Caco-2 (cell line): ENCODE measurements at regions not wholly inside any gene's neighbourhood (a gene's known extent, or its start where the extent isn't known, plus 50 kb on each side); places are given as distances from the start of the nearest gene placed in this dataset.
"Not testable (repeated sequence)": the region's sequence is repeated elsewhere in the genome, so short reads cannot be mapped to it uniquely, and the experiment has no call there.

Source experiments
- BruUV-seq: library from RNA; stranded (reverse); fragments of 400-500 nt; replicated peaks from 2 replicates; lab custom pipeline; 2021; lab: Mats Ljungman, UMichigan
- CTCF ChIA-PET: fragments of 300-600 bp; sonication (Branson Sonifier 250); formaldehyde crosslinking; loops from one replicate; lab custom pipeline; 2022; ENCODE audit warnings: antibody characterized with exemption; lab: Charles Lee
- POLR2A ChIA-PET: fragments of 300-600 bp; sonication (Branson Sonifier 250); formaldehyde crosslinking; loops from one replicate; lab custom pipeline; 2022; ENCODE audit warnings: antibody characterized with exemption; lab: Charles Lee
- DNase-seq, 2 experiments: peaks; one replicate each; pipeline versions ENCODE4 v3.0.0 to v3.0.0-alpha.2; 2020 to 2022
- H3K27me3 ChIP-seq: replicated peaks from 2 replicates; pipeline ENCODE4 v1.6.0; 2011; ENCODE audit warnings: low read length; ENCODE audit not compliant: control insufficient read depth, insufficient read depth
- H3K36me3 ChIP-seq: 2 replicates; pipeline ENCODE4 v1.5.1; 2011; ENCODE audit warnings: low read length; ENCODE audit not compliant: control insufficient read depth, insufficient read depth
- H3K4me1 ChIP-seq: fragments of 250-450 bp; sonication (Bioruptor Pico); 2 replicates; pipeline ENCODE4 v1.5.1; 2020; ENCODE audit warnings: mild to moderate bottlenecking
- H3K4me3 ChIP-seq: 2 replicates; pipeline ENCODE4 v1.5.1; 2011; ENCODE audit warnings: low read depth, mild to moderate bottlenecking, control low read depth, low read length
- H3K9me3 ChIP-seq: fragments of 250-450 bp; sonication (Bioruptor Pico); 2 replicates; pipeline ENCODE4 v1.5.1; 2020; ENCODE audit warnings: mild to moderate bottlenecking, moderate library complexity
- H3K27ac Mint-ChIP-seq: one replicate; pipeline ENCODE4 v1.8.0; 2022; ENCODE audit warnings: mixed read lengths; ENCODE audit not compliant: unreplicated experiment
- H3K27me3 Mint-ChIP-seq: one replicate; pipeline ENCODE4 v1.8.0; 2022; ENCODE audit warnings: mixed read lengths; ENCODE audit not compliant: insufficient read depth, unreplicated experiment
- H3K36me3 Mint-ChIP-seq: one replicate; pipeline ENCODE4 v1.8.0; 2022; ENCODE audit warnings: mild to moderate bottlenecking, mixed read lengths; ENCODE audit not compliant: insufficient read depth, unreplicated experiment
- H3K4me1 Mint-ChIP-seq: one replicate; pipeline ENCODE4 v1.8.0; 2022; ENCODE audit warnings: low read depth, mixed read lengths; ENCODE audit not compliant: unreplicated experiment
- H3K4me3 Mint-ChIP-seq: one replicate; pipeline ENCODE4 v1.8.0; 2022; ENCODE audit warnings: mild to moderate bottlenecking, moderate library complexity, mixed read lengths; ENCODE audit not compliant: unreplicated experiment
- H3K9me3 Mint-ChIP-seq: one replicate; pipeline ENCODE4 v1.8.0; 2022; ENCODE audit warnings: mixed read lengths; ENCODE audit not compliant: unreplicated experiment
- intact Hi-C: fragments of 100-400 bp; cut with micrococcal nuclease; formaldehyde crosslinking; loops from one replicate; pipeline ENCODE4 v1.10.0; 2022; ENCODE audit not compliant: unreplicated experiment

DNA sequence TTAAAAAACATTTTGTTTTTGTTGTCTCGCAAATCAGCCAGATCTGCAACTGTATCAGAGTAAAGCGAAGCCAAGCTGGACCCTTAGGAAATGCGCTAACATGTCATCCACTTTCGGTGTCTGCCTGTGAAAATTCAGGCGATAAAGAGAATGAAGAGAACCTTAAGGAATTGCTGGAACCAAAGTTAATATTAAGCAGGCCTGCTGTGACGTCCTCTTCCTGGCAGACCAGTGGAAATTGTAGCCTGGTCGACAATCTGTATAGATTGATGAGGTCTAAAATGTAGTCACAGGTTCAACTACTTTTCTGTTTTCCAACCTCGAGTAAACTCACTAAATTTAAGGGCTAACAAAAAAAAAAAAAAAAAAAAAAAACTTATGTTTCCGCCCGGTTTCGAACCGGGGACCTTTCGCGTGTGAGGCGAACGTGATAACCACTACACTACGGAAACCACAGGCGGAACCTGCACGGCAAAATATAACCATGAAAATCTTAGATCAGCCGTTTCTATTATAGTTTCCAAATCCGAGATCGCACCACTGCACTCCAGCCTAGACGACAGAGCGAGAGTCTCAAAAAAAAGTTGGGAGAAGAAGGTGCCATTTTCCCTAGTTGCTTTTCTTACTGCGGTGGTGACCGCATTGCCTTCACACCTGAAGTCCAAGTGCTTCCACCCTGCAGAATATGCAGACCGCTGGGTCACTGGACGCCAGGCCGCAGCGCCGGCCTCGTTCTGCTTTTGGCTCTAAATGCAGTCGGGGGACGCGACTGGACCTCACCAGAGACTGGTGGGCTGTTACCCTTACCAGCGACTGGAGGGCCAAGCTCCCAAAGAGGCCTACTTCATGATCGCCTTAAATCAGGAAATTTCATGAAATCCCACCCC is 131.0 kb downstream of the PPIAL4A start:
- DNase-seq, result peak; percentile 39 to 68
- H3K9me3 Mint-ChIP-seq, H3K4me1 ChIP-seq, H3K27ac Mint-ChIP-seq, H3K27me3 Mint-ChIP-seq, H3K27me3 ChIP-seq, H3K9me3 ChIP-seq, BruUV-seq, intact Hi-C loops, CTCF ChIA-PET, POLR2A ChIA-PET, H3K4me1 Mint-ChIP-seq, H3K36me3 ChIP-seq: not testable (repeated sequence)
- peak overlapping the region; percentile 31 for H3K4me3 ChIP-seq
- peak overlapping the region; percentile 59 for H3K4me3 Mint-ChIP-seq
- peaks cover 13% of the 10 kb centered on the region for H3K36me3 Mint-ChIP-seq

DNA sequence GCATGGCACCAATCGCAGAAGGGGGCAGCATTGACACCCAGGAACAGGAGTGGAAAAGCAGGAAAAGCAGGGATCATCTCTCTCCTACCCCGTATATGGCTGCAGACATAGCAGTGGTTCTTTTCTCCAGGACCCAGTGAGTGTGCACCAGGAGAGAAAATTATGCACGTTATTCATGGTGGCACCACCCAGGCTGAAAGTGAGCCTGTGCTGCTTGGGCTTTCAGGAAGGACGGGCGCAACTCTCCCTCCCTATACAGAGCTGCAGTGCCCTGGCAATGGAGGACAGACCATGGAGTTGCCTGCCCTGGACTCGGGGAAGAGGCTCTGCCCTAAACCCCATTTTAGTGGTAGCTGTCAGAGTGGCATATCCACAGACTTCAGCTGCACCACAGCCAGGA is 132.1 kb downstream of the PPIAL4A start:
- H3K27me3 ChIP-seq, H3K9me3 ChIP-seq, POLR2A ChIA-PET, H3K9me3 Mint-ChIP-seq, H3K36me3 ChIP-seq, H3K27ac Mint-ChIP-seq, H3K4me1 ChIP-seq, DNase-seq, H3K4me1 Mint-ChIP-seq, CTCF ChIA-PET, intact Hi-C loops, BruUV-seq, H3K27me3 Mint-ChIP-seq: not testable (repeated sequence)
- H3K36me3 Mint-ChIP-seq, result peaks cover 10% of the 10 kb centered on the region
- H3K4me3 ChIP-seq, result peak overlapping the region; percentile 21
- H3K4me3 Mint-ChIP-seq, result peak overlapping the region; percentile 46

DNA sequence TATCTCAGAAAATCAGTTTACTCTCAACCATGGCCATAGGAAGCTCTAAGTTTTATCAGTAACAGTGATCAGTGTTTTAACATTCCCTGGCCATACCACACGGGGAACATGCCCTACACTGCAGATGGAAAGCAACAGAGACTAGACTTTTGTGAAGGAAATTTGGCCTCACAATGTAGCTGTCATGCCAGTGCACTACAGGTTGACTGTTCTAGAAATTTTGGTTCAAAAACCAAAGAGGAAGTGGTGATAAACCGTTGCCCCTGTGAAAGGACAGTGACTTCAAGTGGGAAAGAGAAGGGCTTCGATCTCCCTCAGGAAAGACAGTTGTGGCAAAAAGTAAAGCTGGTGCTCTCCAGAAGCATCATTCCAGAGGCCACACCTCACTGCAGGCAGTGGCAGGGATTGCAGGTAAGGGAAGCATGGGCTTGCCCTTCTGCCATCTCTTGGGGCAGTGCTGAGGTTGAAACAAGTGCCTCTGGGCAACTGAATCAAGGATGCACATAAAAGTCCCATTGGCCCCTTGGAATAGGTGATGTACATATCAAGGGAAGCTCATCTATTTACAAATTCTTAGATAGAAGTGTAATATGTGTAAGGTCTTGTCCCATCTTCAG is 143.4 kb downstream of the PPIAL4A start:
- H3K9me3 ChIP-seq, H3K36me3 Mint-ChIP-seq, POLR2A ChIA-PET, H3K27ac Mint-ChIP-seq, intact Hi-C loops, H3K27me3 ChIP-seq, H3K4me1 Mint-ChIP-seq, DNase-seq, H3K9me3 Mint-ChIP-seq, H3K4me1 ChIP-seq, H3K36me3 ChIP-seq, H3K27me3 Mint-ChIP-seq, BruUV-seq, H3K4me3 Mint-ChIP-seq, CTCF ChIA-PET, H3K4me3 ChIP-seq: not testable (repeated sequence)

DNA sequence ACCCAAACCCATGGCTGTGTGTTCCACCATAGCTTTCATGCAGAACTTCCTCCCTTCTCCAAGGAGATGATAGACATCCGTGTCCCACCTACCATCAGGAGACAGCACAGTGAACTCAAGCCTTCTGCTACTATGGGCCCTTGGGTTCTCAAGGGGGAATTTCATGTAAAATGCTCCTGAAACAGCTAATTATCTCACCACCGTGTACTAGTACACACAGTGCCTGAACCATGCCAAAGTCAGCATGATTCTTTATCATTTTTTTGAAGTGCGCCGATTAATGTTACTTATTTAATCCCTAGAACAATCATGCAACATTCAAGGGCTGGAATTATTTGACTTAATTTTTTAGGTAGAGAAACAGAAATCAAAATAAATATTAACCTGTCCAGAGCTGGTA is 147.2 kb downstream of the PPIAL4A start:
- BruUV-seq, H3K4me3 ChIP-seq, H3K36me3 Mint-ChIP-seq, H3K9me3 Mint-ChIP-seq, intact Hi-C loops, H3K4me1 ChIP-seq, H3K4me1 Mint-ChIP-seq, POLR2A ChIA-PET, H3K27ac Mint-ChIP-seq, H3K27me3 Mint-ChIP-seq, H3K9me3 ChIP-seq, DNase-seq, H3K4me3 Mint-ChIP-seq, CTCF ChIA-PET, H3K27me3 ChIP-seq, H3K36me3 ChIP-seq: not testable (repeated sequence)

DNA sequence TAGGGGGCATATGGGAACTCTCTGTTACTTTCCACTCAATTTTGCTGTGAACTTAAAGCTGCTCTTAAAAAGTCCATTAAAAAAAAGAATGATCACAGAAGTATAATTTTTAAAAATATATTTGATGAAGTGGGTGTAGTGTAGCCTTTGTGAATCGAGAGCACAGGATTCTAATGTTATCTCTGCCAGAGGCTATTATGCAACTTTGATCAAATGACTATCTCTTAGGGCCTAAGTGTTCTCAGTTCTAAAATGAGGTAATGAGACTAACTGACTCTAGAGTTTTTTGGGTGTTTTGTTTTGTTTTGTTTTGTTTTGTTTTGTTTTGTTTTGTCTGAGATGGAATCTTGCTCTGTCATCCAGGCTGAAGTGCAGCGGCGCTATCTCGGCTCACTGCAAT is 143.2 kb downstream of the FAM72B start:
- H3K4me1 Mint-ChIP-seq, H3K36me3 ChIP-seq, H3K4me3 ChIP-seq, DNase-seq, H3K9me3 Mint-ChIP-seq, H3K27me3 ChIP-seq, H3K4me3 Mint-ChIP-seq, CTCF ChIA-PET, H3K27me3 Mint-ChIP-seq, H3K4me1 ChIP-seq, H3K9me3 ChIP-seq, intact Hi-C loops, H3K27ac Mint-ChIP-seq, POLR2A ChIA-PET, H3K36me3 Mint-ChIP-seq, BruUV-seq: not testable (repeated sequence)

DNA sequence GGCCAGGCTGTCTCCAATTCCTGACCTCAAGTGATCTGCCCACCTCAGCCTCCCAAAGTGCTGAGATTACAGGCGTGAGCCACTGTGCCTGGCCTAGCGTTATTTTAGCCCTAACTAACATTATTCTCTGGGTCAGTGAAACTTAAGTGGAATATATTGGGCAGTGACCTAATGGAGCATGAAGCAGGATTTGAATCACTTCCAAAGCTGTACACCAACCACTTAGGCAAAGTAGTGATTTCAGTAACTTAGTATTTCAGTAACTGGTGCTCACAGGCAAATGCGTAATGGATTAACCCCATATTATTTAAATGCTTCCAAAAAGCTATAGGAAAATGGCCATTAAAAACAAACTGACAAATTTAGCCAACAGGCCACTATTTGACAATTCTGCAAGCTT is 142.6 kb downstream of the FAM72B start:
- CTCF ChIA-PET, DNase-seq, H3K27ac Mint-ChIP-seq, H3K27me3 Mint-ChIP-seq, H3K9me3 ChIP-seq, H3K4me3 ChIP-seq, BruUV-seq, intact Hi-C loops, H3K36me3 ChIP-seq, H3K4me3 Mint-ChIP-seq, H3K4me1 ChIP-seq, POLR2A ChIA-PET, H3K4me1 Mint-ChIP-seq, H3K36me3 Mint-ChIP-seq, H3K27me3 ChIP-seq, H3K9me3 Mint-ChIP-seq: not testable (repeated sequence)

DNA sequence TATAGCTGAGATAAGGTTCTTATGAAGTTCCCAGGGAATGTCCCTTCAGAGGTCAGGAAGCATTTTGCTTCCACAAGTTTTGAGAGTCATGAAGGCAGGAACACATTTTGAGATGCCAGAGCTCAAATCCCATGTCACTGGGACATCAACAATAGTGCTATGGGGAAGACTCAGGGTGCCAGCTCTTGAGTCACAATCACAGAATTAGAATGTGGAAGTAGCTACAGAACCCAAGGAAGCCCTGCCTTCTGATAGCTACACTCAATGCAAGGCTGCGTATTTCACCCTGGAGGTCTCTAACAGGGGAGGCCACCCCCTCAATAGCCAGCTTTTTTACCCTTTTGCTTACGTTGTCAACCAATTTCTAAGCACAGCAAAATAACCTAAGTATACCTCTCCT is 141.3 kb downstream of the FAM72B start:
- DNase-seq, POLR2A ChIA-PET, H3K4me1 ChIP-seq, H3K9me3 ChIP-seq, H3K4me1 Mint-ChIP-seq, H3K9me3 Mint-ChIP-seq, H3K27me3 ChIP-seq, intact Hi-C loops, H3K36me3 Mint-ChIP-seq, H3K27ac Mint-ChIP-seq, H3K36me3 ChIP-seq, CTCF ChIA-PET, H3K4me3 ChIP-seq, H3K4me3 Mint-ChIP-seq, BruUV-seq, H3K27me3 Mint-ChIP-seq: not testable (repeated sequence)
